ENCODE measurements at regions not wholly inside any gene's neighbourhood (a gene's known extent, or its start where the extent isn't known, plus 50 kb on each side); places are given as distances from the start of the nearest gene placed in this dataset.

DNA sequence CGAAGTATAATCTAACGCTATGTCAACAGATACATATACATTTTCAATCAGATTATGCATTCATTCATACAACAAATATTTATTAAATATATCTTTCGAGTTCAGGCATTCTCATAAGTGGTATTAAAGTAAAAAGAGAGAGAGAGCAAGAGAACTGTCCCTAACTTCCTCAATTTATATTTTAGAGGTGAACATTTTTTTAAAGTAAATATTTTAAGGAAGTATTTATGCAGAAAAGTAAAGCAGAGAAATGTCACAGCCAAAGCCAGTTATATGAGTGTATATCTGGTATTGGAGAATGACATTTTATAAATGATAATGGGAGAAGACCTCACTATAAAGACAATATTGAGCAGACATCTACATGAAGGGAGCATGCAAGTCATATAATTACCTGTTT, 667.3 kb upstream of the CDH9 start:
- TF ChIP-seq, protein P1, sequence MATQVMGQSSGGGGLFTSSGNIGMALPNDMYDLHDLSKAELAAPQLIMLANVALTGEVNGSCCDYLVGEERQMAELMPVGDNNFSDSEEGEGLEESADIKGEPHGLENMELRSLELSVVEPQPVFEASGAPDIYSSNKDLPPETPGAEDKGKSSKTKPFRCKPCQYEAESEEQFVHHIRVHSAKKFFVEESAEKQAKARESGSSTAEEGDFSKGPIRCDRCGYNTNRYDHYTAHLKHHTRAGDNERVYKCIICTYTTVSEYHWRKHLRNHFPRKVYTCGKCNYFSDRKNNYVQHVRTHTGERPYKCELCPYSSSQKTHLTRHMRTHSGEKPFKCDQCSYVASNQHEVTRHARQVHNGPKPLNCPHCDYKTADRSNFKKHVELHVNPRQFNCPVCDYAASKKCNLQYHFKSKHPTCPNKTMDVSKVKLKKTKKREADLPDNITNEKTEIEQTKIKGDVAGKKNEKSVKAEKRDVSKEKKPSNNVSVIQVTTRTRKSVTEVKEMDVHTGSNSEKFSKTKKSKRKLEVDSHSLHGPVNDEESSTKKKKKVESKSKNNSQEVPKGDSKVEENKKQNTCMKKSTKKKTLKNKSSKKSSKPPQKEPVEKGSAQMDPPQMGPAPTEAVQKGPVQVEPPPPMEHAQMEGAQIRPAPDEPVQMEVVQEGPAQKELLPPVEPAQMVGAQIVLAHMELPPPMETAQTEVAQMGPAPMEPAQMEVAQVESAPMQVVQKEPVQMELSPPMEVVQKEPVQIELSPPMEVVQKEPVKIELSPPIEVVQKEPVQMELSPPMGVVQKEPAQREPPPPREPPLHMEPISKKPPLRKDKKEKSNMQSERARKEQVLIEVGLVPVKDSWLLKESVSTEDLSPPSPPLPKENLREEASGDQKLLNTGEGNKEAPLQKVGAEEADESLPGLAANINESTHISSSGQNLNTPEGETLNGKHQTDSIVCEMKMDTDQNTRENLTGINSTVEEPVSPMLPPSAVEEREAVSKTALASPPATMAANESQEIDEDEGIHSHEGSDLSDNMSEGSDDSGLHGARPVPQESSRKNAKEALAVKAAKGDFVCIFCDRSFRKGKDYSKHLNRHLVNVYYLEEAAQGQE (IDR thresholded peaks at IDR 0.05; ENCODE audit: unreplicated experiment) = no peak
- TF ChIP-seq EZH2phosphoT487 (IDR thresholded peaks at IDR 0.05; ENCODE audit: unreplicated experiment) (no peak), CREB1 (CRISPR knock-in tag; IDR thresholded peaks at IDR 0.05; ENCODE audit: low read depth) (no peak), ZNF114 (CRISPR knock-in tag; IDR thresholded peaks at IDR 0.05) (no peak), POLR2AphosphoS5 (IDR thresholded peaks at IDR 0.05; ENCODE audit: low read depth) (no peak)
- TF ChIP-seq, protein P2, sequence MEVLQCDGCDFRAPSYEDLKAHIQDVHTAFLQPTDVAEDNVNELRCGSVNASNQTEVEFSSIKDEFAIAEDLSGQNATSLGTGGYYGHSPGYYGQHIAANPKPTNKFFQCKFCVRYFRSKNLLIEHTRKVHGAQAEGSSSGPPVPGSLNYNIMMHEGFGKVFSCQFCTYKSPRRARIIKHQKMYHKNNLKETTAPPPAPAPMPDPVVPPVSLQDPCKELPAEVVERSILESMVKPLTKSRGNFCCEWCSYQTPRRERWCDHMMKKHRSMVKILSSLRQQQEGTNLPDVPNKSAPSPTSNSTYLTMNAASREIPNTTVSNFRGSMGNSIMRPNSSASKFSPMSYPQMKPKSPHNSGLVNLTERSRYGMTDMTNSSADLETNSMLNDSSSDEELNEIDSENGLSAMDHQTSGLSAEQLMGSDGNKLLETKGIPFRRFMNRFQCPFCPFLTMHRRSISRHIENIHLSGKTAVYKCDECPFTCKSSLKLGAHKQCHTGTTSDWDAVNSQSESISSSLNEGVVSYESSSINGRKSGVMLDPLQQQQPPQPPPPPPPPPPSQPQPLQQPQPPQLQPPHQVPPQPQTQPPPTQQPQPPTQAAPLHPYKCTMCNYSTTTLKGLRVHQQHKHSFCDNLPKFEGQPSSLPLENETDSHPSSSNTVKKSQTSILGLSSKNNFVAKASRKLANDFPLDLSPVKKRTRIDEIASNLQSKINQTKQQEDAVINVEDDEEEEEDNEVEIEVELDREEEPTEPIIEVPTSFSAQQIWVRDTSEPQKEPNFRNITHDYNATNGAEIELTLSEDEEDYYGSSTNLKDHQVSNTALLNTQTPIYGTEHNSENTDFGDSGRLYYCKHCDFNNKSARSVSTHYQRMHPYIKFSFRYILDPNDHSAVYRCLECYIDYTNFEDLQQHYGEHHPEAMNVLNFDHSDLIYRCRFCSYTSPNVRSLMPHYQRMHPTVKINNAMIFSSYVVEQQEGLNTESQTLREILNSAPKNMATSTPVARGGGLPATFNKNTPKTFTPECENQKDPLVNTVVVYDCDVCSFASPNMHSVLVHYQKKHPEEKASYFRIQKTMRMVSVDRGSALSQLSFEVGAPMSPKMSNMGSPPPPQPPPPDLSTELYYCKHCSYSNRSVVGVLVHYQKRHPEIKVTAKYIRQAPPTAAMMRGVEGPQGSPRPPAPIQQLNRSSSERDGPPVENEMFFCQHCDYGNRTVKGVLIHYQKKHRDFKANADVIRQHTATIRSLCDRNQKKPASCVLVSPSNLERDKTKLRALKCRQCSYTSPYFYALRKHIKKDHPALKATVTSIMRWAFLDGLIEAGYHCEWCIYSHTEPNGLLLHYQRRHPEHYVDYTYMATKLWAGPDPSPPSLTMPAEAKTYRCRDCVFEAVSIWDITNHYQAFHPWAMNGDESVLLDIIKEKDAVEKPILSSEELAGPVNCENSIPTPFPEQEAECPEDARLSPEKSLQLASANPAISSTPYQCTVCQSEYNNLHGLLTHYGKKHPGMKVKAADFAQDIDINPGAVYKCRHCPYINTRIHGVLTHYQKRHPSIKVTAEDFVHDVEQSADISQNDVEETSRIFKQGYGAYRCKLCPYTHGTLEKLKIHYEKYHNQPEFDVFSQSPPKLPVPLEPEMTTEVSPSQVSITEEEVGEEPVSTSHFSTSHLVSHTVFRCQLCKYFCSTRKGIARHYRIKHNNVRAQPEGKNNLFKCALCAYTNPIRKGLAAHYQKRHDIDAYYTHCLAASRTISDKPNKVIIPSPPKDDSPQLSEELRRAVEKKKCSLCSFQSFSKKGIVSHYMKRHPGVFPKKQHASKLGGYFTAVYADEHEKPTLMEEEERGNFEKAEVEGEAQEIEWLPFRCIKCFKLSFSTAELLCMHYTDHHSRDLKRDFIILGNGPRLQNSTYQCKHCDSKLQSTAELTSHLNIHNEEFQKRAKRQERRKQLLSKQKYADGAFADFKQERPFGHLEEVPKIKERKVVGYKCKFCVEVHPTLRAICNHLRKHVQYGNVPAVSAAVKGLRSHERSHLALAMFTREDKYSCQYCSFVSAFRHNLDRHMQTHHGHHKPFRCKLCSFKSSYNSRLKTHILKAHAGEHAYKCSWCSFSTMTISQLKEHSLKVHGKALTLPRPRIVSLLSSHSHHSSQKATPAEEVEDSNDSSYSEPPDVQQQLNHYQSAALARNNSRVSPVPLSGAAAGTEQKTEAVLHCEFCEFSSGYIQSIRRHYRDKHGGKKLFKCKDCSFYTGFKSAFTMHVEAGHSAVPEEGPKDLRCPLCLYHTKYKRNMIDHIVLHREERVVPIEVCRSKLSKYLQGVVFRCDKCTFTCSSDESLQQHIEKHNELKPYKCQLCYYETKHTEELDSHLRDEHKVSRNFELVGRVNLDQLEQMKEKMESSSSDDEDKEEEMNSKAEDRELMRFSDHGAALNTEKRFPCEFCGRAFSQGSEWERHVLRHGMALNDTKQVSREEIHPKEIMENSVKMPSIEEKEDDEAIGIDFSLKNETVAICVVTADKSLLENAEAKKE (CRISPR knock-in tag; IDR thresholded peaks at IDR 0.05) = no peak
- TF ChIP-seq, protein P3, sequence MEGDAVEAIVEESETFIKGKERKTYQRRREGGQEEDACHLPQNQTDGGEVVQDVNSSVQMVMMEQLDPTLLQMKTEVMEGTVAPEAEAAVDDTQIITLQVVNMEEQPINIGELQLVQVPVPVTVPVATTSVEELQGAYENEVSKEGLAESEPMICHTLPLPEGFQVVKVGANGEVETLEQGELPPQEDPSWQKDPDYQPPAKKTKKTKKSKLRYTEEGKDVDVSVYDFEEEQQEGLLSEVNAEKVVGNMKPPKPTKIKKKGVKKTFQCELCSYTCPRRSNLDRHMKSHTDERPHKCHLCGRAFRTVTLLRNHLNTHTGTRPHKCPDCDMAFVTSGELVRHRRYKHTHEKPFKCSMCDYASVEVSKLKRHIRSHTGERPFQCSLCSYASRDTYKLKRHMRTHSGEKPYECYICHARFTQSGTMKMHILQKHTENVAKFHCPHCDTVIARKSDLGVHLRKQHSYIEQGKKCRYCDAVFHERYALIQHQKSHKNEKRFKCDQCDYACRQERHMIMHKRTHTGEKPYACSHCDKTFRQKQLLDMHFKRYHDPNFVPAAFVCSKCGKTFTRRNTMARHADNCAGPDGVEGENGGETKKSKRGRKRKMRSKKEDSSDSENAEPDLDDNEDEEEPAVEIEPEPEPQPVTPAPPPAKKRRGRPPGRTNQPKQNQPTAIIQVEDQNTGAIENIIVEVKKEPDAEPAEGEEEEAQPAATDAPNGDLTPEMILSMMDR (conservative IDR thresholded peaks at IDR 0.05; ENCODE audit: low read depth in 2 of 2) = no peak
- Histone ChIP-seq H3K4me3 (no peak overlapping the region), H3K9me2 (ENCODE audit: insufficient read depth) (no peaks in the 10 kb centered on the region), H3K27me3 (ENCODE audit: insufficient read depth) (no peaks in the 10 kb centered on the region), H3K4me1 (ENCODE audit: insufficient read depth) (no peaks in the 10 kb centered on the region; the same call in 1 of the 2 replicates), H3K27ac (ENCODE audit: low read depth) (no peak overlapping the region), H2AFZ (no peak overlapping the region), H3F3A (replicated peaks; ENCODE audit: low read depth) (no peaks in the 10 kb centered on the region), H3K4me2 (no peak overlapping the region), H3K36me3 (ENCODE audit: insufficient read depth) (no peaks in the 10 kb centered on the region), H4K20me1 (replicated peaks; ENCODE audit: insufficient read depth) (no peaks in the 10 kb centered on the region), H3K79me2 (replicated peaks; ENCODE audit: insufficient read depth) (no peaks in the 10 kb centered on the region)
- Mint-ChIP-seq H3K27ac (no peak overlapping the region), H3K36me3 (ENCODE audit: low read depth) (no peaks in the 10 kb centered on the region), H3K4me1 (peaks cover 14% of the 10 kb centered on the region), H3K9me3 (no peaks in the 10 kb centered on the region), H3K4me3 (no peak overlapping the region), H3K27me3 (ENCODE audit: insufficient read depth, low read depth, poor library complexity) (no peaks in the 10 kb centered on the region)
- ATAC-seq (no peak), DNase-seq (ENCODE audit: low spot score) (no peak)

Measured in GM23338 (cell line).